OCI-LY7 (cell line): ENCODE measurements at regions not wholly inside any gene's neighbourhood (a gene's known extent, or its start where the extent isn't known, plus 50 kb on each side); places are given as distances from the start of the nearest gene placed in this dataset.

Experiments
- EZH2phosphoT487 ChIP-seq: fragments of 200-600 bp; sonication (generic); IDR thresholded peaks from 2 replicates; pipeline ENCODE4 v1.6.1; 2018; ENCODE audit warnings: low read depth, borderline replicate concordance, mild to moderate bottlenecking, mixed run types, antibody characterized with exemption, low read length, moderate library complexity, mixed read lengths
- TF ChIP-seq, protein P1 (sequence below): fragments of 200-600 bp; sonication (generic); conservative IDR thresholded peaks from 2 replicates; pipeline ENCODE4 v1.5.1; 2014; ENCODE audit warnings: mild to moderate bottlenecking, antibody characterized with exemption, low read length, moderate library complexity, mixed read lengths

DNA sequence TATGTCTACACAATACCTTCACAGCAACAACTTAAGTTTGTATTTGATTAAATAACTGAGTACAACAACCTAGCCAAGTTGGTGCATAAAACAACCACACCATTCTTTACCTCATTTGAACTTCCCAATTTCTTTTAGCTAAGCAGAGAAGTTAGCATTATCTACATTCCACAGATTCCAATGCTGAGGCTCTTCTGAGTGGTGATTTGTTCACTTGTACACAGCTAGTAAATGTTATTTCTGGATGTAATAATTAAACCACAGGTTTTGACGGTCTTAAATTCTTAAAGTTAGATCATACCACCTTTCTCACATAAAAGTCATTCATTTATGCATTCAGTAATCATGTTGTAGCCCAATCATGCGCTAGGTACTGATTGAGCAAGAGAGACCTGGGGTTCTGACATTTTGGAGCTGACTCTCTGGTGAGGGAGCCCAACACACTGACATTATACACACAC, 102.5 kb downstream of the SST start:
- TF ChIP-seq, protein P1, sequence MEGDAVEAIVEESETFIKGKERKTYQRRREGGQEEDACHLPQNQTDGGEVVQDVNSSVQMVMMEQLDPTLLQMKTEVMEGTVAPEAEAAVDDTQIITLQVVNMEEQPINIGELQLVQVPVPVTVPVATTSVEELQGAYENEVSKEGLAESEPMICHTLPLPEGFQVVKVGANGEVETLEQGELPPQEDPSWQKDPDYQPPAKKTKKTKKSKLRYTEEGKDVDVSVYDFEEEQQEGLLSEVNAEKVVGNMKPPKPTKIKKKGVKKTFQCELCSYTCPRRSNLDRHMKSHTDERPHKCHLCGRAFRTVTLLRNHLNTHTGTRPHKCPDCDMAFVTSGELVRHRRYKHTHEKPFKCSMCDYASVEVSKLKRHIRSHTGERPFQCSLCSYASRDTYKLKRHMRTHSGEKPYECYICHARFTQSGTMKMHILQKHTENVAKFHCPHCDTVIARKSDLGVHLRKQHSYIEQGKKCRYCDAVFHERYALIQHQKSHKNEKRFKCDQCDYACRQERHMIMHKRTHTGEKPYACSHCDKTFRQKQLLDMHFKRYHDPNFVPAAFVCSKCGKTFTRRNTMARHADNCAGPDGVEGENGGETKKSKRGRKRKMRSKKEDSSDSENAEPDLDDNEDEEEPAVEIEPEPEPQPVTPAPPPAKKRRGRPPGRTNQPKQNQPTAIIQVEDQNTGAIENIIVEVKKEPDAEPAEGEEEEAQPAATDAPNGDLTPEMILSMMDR: no peak
- TF ChIP-seq EZH2phosphoT487: no peak
